Neural progenitor cell (in vitro differentiated cells): ENCODE measurements at regions not wholly inside any gene's neighbourhood (a gene's known extent, or its start where the extent isn't known, plus 50 kb on each side); places are given as distances from the start of the nearest gene placed in this dataset.

ENCODE experiments used
- DNase-seq: peaks from one replicate; pipeline ENCODE4 v3.0.0-alpha.2; 2016; ENCODE audit warnings: low spot score
- H2AFZ ChIP-seq: fragments of 200-600 bp; sonication (generic); replicated peaks from 2 replicates; pipeline ENCODE4 v1.6.1; 2016; ENCODE audit warnings: antibody characterized with exemption
- H3F3A ChIP-seq: fragments of 200-600 bp; sonication (generic); 2 replicates; pipeline ENCODE4 v1.6.1; 2016; ENCODE audit warnings: antibody characterized with exemption, low read depth
- H3K27ac ChIP-seq: fragments of 200-600 bp; sonication (generic); 2 replicates; pipeline ENCODE4 v1.5.1; 2016; ENCODE audit warnings: mild to moderate bottlenecking
- H3K27me3 ChIP-seq: fragments of 200-600 bp; sonication (generic); 2 replicates; pipeline ENCODE4 v1.6.1; 2016; ENCODE audit warnings: mild to moderate bottlenecking, moderate library complexity
- H3K36me3 ChIP-seq: fragments of 200-600 bp; sonication (generic); 2 replicates; pipeline ENCODE4 v1.5.1; 2016
- H3K4me1 ChIP-seq: fragments of 200-600 bp; sonication (generic); 2 replicates; pipeline ENCODE4 v1.6.1; 2016; ENCODE audit warnings: mixed run types
- H3K4me2 ChIP-seq: fragments of 200-600 bp; sonication (generic); 2 replicates; pipeline ENCODE4 v1.6.1; 2016
- H3K4me3 ChIP-seq: fragments of 200-600 bp; sonication (generic); 2 replicates; pipeline ENCODE4 v1.5.1; 2016
- H3K79me2 ChIP-seq: fragments of 200-600 bp; sonication (generic); 2 replicates; pipeline ENCODE4 v1.6.1; 2016; ENCODE audit warnings: low read depth
- H3K9ac ChIP-seq: fragments of 200-600 bp; sonication (generic); 2 replicates; pipeline ENCODE4 v1.6.1; 2016
- H3K9me3 ChIP-seq: fragments of 200-600 bp; sonication (generic); 2 replicates; pipeline ENCODE4 v1.5.1; 2016; ENCODE audit warnings: low read depth
- H4K20me1 ChIP-seq: fragments of 200-600 bp; sonication (generic); 2 replicates; pipeline ENCODE4 v1.6.1; 2016; ENCODE audit warnings: low read depth
- H3K27ac Mint-ChIP-seq: 3 replicates; pipeline ENCODE4 v1.8.0; 2021; ENCODE audit warnings: mixed read lengths
- H3K27me3 Mint-ChIP-seq: 2 replicates; pipeline ENCODE4 v1.8.0; 2022; ENCODE audit warnings: low read depth, mild to moderate bottlenecking, inconsistent platforms, moderate library complexity, mixed read lengths; ENCODE audit not compliant: insufficient read depth
- H3K36me3 Mint-ChIP-seq: 3 replicates; pipeline ENCODE4 v1.8.0; 2021; ENCODE audit warnings: mixed read lengths
- H3K4me1 Mint-ChIP-seq: 3 replicates; pipeline ENCODE4 v1.8.0; 2021; ENCODE audit warnings: mixed read lengths
- H3K4me3 Mint-ChIP-seq: 3 replicates; pipeline ENCODE4 v1.8.0; 2021; ENCODE audit warnings: mild to moderate bottlenecking, moderate library complexity, mixed read lengths
- H3K9me3 Mint-ChIP-seq: 3 replicates; pipeline ENCODE4 v1.8.0; 2020; ENCODE audit warnings: mixed read lengths
- CTCF ChIP-seq: fragments of 200-600 bp; sonication (generic); IDR thresholded peaks from 2 replicates; pipeline ENCODE4 v1.5.1; 2017; ENCODE audit warnings: antibody characterized with exemption, mild to moderate bottlenecking
- EZH2 ChIP-seq: fragments of 200-600 bp; sonication (generic); IDR thresholded peaks from 2 replicates; pipeline ENCODE4 v1.6.1; 2017; ENCODE audit warnings: antibody characterized with exemption, mild to moderate bottlenecking, moderate library complexity
- EZH2phosphoT487 ChIP-seq: fragments of 200-600 bp; sonication (generic); IDR thresholded peaks from 2 replicates; pipeline ENCODE4 v1.6.1; 2017; ENCODE audit warnings: antibody characterized with exemption

GRCh38 chrX:127578395-127578794, 473.8 kb downstream of the ACTRT1 start:
- Histone ChIP-seq H3K4me1 (no peaks in the 10 kb centered on the region), H3K4me2 (no peak overlapping the region), H2AFZ (no peak overlapping the region), H3K79me2 (no peaks in the 10 kb centered on the region), H3K36me3 (no peaks in the 10 kb centered on the region), H3K4me3 (no peak overlapping the region), H3K9me3 (no peaks in the 10 kb centered on the region), H3K27me3 (no peaks in the 10 kb centered on the region), H3K9ac (no peak overlapping the region), H3F3A (no peaks in the 10 kb centered on the region), H4K20me1 (no peaks in the 10 kb centered on the region), H3K27ac (no peak overlapping the region)
- no peak for DNase-seq
- no peaks in the 10 kb centered on the region for H3K4me1 Mint-ChIP-seq
- H3K4me3 Mint-ChIP-seq, result no peak overlapping the region
- H3K27ac Mint-ChIP-seq, result no peak overlapping the region
- TF ChIP-seq EZH2, result no peak
- TF ChIP-seq CTCF, result no peak
- TF ChIP-seq EZH2phosphoT487, result no peak
- peaks cover 10% of the 10 kb centered on the region for H3K9me3 Mint-ChIP-seq
- H3K27me3 Mint-ChIP-seq, result peaks cover 4% of the 10 kb centered on the region
- H3K36me3 Mint-ChIP-seq, result no peaks in the 10 kb centered on the region

GRCh38 chrX:127577884-127578283, 474.3 kb downstream of the ACTRT1 start:
- no peaks in the 10 kb centered on the region for H3K4me1 Mint-ChIP-seq
- no peak overlapping the region for H3K27ac Mint-ChIP-seq
- H3K9me3 ChIP-seq, result no peaks in the 10 kb centered on the region
- no peak overlapping the region for H3K4me3 ChIP-seq
- no peak overlapping the region for H3K9ac ChIP-seq
- H3K4me1 ChIP-seq, result no peaks in the 10 kb centered on the region
- no peak overlapping the region for H2AFZ ChIP-seq
- no peaks in the 10 kb centered on the region for H3K27me3 ChIP-seq
- no peaks in the 10 kb centered on the region for H3F3A ChIP-seq
- H3K79me2 ChIP-seq, result no peaks in the 10 kb centered on the region
- H3K4me3 Mint-ChIP-seq, result no peak overlapping the region
- no peak for DNase-seq
- no peaks in the 10 kb centered on the region for H4K20me1 ChIP-seq
- H3K36me3 Mint-ChIP-seq, result no peaks in the 10 kb centered on the region
- H3K27ac ChIP-seq, result no peak overlapping the region
- peaks cover 10% of the 10 kb centered on the region for H3K9me3 Mint-ChIP-seq
- H3K36me3 ChIP-seq, result no peaks in the 10 kb centered on the region
- peaks cover 3% of the 10 kb centered on the region for H3K27me3 Mint-ChIP-seq
- H3K4me2 ChIP-seq, result no peak overlapping the region
- TF ChIP-seq EZH2 (no peak), EZH2phosphoT487 (no peak), CTCF (no peak)

GRCh38 chrX:127574829-127575228, 477.4 kb downstream of the ACTRT1 start:
- TF ChIP-seq CTCF, result no peak
- TF ChIP-seq EZH2, result no peak
- TF ChIP-seq EZH2phosphoT487, result no peak
- H3F3A ChIP-seq, result no peaks in the 10 kb centered on the region
- H4K20me1 ChIP-seq, result no peaks in the 10 kb centered on the region
- no peak overlapping the region for H3K9ac ChIP-seq
- no peaks in the 10 kb centered on the region for H3K9me3 ChIP-seq
- Mint-ChIP-seq H3K36me3 (no peaks in the 10 kb centered on the region), H3K4me3 (no peak overlapping the region), H3K27me3 (peaks cover 2% of the 10 kb centered on the region), H3K9me3 (peaks cover 8% of the 10 kb centered on the region), H3K27ac (no peak overlapping the region), H3K4me1 (no peaks in the 10 kb centered on the region)
- no peaks in the 10 kb centered on the region for H3K36me3 ChIP-seq
- DNase-seq, result no peak
- H3K4me1 ChIP-seq, result no peaks in the 10 kb centered on the region
- H3K27ac ChIP-seq, result no peak overlapping the region
- H3K4me2 ChIP-seq, result no peak overlapping the region
- no peak overlapping the region for H3K4me3 ChIP-seq
- no peaks in the 10 kb centered on the region for H3K79me2 ChIP-seq
- no peaks in the 10 kb centered on the region for H3K27me3 ChIP-seq
- no peak overlapping the region for H2AFZ ChIP-seq

- H3K36me3 Mint-ChIP-seq, result no peaks in the 10 kb centered on the region
- Histone ChIP-seq H3K9ac (no peak overlapping the region), H3K27ac (no peak overlapping the region), H3K27me3 (no peaks in the 10 kb centered on the region), H4K20me1 (no peaks in the 10 kb centered on the region), H3K36me3 (no peaks in the 10 kb centered on the region), H3K9me3 (no peaks in the 10 kb centered on the region), H3K4me1 (no peaks in the 10 kb centered on the region), H3K79me2 (no peaks in the 10 kb centered on the region), H2AFZ (no peak overlapping the region), H3K4me2 (no peak overlapping the region), H3F3A (no peaks in the 10 kb centered on the region), H3K4me3 (no peak overlapping the region)
- H3K9me3 Mint-ChIP-seq, result peaks cover 8% of the 10 kb centered on the region
- no peak overlapping the region for H3K27ac Mint-ChIP-seq
- peaks cover 2% of the 10 kb centered on the region for H3K27me3 Mint-ChIP-seq
- H3K4me1 Mint-ChIP-seq, result no peaks in the 10 kb centered on the region
- TF ChIP-seq EZH2phosphoT487, result no peak
- no peak for TF ChIP-seq EZH2
- no peak for TF ChIP-seq CTCF
- H3K4me3 Mint-ChIP-seq, result no peak overlapping the region
- DNase-seq, result no peak
Measured at GRCh38 chrX:127572471-127572870, 479.7 kb downstream of the ACTRT1 start.
